MM.1S (cell line): ENCODE measurements at regions not wholly inside any gene's neighbourhood (a gene's known extent, or its start where the extent isn't known, plus 50 kb on each side); places are given as distances from the start of the nearest gene placed in this dataset.

Source experiments
- CTCF ChIP-seq: fragments of 300-600 bp; sonication (generic); IDR thresholded peaks from 2 replicates; pipeline ENCODE4 v1.5.1; 2016; ENCODE audit warnings: antibody characterized with exemption, low read length, mixed read lengths
- EZH2 ChIP-seq: fragments of 300-600 bp; sonication (generic); optimal IDR thresholded peaks from 2 replicates; pipeline ENCODE3; 2017; ENCODE audit warnings: low read depth, mild to moderate bottlenecking, antibody characterized with exemption, low read length, mixed read lengths
- EZH2phosphoT487 ChIP-seq: fragments of 300-600 bp; sonication (generic); IDR thresholded peaks from 2 replicates; pipeline ENCODE4 v1.6.1; 2018; ENCODE audit warnings: antibody characterized with exemption, low read length

- TF ChIP-seq CTCF (no peak), EZH2 (no peak), EZH2phosphoT487 (no peak)
Observed at GRCh38 chr10:45100429-45100828, 99.7 kb downstream of the ZNF22 start.
